ENCODE measurements at regions not wholly inside any gene's neighbourhood (a gene's known extent, or its start where the extent isn't known, plus 50 kb on each side); places are given as distances from the start of the nearest gene placed in this dataset.
"Not testable (repeated sequence)": the region's sequence is repeated elsewhere in the genome, so short reads cannot be mapped to it uniquely, and the experiment has no call there.

- no peak for DNase-seq
Observed at GRCh38 chr10:114732931-114733330, 74.9 kb upstream of the ABLIM1 start.

GRCh38 chr10:114735946-114736345 lies 77.9 kb upstream of the ABLIM1 start:
- no peak for DNase-seq

GRCh38 chr10:114743521-114744231 lies 77.9 kb upstream of the FHIP2A start:
- no peak for DNase-seq

GRCh38 chr10:114746531-114746930 lies 75.0 kb upstream of the FHIP2A start:
- no peak for DNase-seq

DNA sequence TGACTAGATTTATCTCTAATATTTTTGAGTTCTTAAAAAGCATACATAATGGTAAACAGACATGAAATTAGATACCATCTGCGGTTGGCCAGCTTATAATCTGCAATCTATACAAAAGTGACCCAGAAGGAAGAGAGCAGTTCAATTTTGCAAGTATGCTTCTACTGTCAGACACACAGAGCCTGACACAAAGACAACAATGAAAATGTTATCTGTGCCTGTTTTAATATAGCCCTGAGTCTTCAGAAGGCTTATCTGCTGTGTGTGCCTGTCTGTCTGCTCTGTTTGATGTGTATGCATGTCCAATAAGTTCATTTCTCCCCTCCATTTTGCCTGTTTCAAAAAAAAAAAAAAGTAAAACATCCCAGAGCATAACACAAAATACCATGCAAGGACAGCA lies 73.3 kb upstream of the FHIP2A start:
- no peak for DNase-seq

DNA sequence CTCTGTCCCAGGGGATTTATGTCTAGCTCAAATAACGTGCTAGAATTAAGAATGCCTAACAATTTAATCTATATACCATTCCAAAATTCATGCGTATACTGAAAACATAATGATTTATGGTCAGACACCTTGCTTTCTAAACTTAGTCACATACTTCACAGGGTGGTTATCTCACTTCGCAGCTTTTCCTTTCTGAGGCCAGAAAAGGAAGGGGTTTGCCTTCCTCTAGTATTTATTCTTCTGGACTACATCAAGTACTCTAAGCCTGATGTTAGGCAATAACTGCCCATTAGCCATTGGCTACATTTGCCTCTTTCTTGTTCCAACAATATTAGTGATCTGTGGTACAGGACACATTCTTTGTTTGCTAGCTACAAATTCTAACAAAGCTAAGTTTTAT lies 72.6 kb upstream of the FHIP2A start:
- no peak for DNase-seq

DNA sequence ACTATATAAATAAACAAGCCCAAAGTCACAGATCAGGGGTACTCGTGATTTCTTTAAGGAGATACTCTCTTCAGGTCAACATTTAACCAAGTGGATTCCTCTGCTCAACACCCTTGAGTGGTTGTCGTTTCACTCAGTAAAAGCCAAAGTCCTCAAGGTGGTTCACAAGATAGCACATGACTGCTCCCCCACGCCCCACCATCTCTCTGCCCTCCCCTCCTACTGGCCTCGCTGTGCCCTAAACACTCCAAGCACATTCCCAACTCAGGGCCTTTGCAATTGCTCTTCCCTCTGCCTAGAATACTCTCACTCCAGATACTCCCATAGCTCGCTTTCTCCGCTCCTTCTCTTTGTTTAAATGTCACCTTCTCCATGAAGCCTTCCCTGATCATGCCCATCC lies 72.1 kb upstream of the FHIP2A start:
- DNase-seq = no peak

DNA sequence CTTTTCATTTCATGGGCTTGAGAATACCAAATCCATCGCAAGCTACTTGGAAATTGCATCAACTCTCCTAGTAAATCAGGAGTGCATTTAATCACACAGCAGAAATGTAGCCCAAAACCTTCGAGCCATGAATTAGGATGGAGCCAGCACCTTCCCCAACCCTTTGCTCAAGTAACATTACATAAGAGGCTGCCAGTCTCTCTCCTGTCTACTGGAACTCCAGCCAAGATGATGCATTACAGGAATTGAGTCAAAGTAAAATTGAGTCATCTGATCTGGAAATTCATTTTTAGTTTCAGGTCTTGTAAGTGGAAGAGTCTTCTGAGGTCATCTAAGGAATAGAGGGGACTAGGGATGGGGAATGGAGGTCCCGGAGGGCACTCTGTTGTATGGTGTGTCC lies 69.7 kb upstream of the FHIP2A start:
- no peak for DNase-seq

DNA sequence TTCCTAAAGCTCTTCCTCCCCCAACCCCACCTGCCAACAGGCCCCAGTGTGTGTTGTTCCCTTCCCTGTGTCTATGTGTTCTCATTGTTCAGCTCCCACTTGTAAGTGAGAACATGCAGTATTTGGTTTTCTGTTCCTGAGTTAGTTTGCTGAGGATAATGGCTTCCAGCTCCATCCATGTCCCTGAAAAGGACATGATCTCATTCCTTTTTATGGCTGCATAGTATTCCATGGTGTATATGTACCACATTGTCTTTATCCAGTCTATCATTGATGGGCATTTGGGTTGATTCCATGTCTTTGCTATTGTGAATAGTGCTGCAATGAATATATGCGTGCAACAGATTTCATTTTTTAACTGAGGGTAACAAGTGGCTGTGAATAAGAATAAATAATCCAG lies 69.0 kb upstream of the FHIP2A start:
- DNase-seq = not testable (repeated sequence)

GRCh38 chr10:114753126-114753525 lies 68.5 kb upstream of the FHIP2A start:
- no peak for DNase-seq

DNA sequence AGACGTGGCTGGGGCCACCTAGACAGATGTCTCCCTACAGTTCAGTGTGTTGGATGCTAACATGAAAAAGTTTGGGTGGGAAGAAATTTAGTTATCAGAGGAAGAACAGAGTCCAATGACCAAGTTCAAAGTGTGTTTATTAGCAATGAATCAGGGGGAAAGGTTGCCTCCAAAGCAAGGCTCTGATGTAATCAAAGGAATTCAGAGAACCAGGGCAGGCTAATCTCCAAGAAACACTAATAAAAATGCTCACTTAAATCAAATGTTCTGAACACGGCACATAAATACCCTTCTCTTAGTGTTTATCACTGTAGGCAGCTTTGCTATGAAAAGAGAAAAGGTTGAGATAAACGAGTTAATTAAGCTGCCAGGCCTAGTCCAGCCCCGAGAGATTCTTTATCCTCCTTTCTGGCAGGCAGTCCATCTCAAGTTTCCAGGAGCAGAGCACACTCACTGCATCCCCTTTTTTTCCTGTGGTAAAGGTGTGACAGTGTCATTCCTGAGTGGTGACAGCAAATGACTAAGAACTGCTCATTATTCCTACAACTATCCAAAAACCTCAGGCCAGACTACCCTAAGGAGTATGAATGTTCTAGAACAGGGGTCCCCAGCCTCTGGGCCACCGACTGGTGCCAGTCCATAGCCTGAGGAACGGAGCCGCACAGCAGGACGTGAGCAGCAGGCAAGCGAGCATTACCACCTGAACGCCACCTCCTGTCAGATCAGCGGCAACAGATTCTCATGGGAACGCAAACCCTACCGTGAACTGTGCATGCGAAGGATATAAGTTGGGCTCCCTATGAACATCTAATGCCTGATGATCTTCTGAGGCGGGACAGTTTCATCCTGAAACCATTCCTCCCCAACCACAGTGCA lies 66.9 kb upstream of the FHIP2A start:
- DNase-seq = no peak

DNA sequence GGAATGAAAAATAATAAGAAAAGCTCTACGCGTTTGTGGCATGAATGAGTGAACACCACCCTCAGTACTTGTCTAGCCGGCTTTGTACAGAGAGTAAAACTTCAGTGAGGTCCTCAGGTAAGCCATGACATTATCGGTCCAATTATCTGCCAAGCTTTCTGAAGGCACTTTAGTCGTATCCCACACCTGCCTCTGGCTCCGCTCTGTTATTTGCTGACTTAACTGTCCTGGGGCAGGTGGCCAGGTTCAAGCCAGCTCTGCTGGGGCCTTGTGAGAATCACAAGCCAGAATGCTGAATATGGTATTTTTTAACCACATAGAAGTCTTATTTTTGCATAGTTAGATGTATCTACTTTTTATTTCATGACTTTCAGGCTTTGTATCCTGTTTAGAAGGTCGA lies 66.0 kb upstream of the FHIP2A start:
- DNase-seq = no peak

GRCh38 chr10:114758331-114758730 lies 63.2 kb upstream of the FHIP2A start:
- no peak for DNase-seq

- DNase-seq = no peak
Observed at GRCh38 chr10:114761205-114762193, 60.1 kb upstream of the FHIP2A start.

DNA sequence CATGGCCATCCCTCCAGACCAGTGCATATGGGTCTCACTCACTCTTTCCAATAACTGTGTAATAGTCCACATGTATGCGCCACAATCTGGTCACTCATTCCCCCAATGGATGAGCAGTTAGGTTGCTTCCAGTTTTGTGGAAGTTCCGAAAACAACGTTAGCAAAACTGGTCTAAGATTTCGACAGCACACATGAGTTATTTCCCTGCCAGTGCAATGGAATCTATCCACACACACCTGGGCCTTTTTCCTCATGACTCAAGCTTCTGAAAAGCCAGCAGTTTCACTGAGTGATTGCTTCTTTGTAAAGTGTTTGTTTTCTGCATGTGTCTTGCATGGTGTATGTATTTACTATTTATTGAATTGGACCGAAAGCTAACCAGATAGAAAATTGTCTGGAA lies 58.8 kb upstream of the FHIP2A start:
- no peak for DNase-seq

GRCh38 chr10:114764656-114765055 lies 56.9 kb upstream of the FHIP2A start:
- no peak for DNase-seq

GRCh38 chr10:114766470-114766869 lies 55.1 kb upstream of the FHIP2A start:
- DNase-seq = no peak

- DNase-seq = no peak
Observed at GRCh38 chr10:114767101-114767985, 54.2 kb upstream of the FHIP2A start.

DNA sequence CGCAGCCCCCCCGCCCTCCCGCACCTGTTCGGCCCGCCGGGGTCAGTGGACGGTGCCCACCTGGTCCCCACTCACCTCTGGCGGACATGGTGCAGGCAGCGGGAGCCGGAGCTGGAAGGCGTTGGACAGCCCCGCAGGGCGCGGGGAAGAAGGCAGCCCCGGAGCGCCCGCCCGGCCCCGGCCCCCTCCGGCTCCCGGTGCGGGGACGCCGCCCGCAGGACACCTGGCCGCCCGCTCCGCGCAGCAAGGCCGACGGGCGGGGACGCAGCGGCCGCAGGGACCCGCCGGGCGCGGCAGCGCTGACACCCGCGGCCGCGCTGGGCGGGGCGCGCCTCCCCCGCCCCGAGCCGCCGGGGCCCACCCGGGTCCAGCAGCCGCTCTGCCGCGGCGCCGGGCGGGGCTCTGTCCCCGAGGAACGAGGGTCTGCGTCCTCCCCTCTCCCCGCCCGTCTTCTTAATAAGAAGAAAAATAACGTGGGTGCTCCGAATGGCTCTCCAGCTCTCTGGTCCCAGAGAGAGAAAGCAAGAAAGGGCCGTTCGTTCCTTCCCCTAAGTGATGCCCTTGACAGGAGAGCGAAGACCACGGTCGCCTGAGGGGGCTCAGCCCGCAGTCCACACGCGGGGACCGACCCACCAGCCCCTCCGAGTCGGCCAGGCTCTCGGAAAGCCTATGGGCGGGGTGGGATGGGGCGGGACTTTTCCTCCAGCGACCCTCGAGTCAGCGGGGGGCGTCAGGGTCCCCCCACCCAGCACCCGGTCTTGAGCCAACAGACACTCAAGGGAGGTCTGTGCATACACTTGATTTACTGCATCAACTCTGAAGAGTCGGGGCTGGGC lies 53.4 kb upstream of the FHIP2A start:
- DNase-seq = no peak

- DNase-seq = no peak
Observed at GRCh38 chr10:114770009-114770408, 51.6 kb upstream of the FHIP2A start.

DNA sequence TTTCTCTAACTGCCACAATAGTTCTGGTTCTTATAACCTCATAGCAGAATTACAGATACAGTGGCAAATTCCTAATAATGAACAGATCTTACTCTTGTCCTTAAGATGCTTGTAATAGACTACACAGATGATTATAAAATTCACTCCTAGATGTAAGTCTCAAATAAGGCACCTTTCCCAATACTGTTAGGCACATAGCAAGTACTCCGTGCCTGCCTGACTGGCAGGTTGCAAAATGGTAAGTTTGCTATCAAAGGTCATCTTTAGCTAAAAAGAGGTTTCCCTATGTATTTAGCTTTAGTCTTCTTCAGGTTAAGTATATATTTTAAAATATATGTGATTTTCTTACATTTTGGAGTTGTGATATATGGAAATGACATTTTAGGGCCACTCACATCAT lies 50.4 kb upstream of the FHIP2A start:
- DNase-seq = no peak
